Stomach (tissue), 8 donors: ENCODE measurements at regions not wholly inside any gene's neighbourhood (a gene's known extent, or its start where the extent isn't known, plus 50 kb on each side); places are given as distances from the start of the nearest gene placed in this dataset.
A peak's percentile ranks its signal among the peaks of the same experiment; 100 is the strongest.
"Not testable (repeated sequence)": the region's sequence is repeated elsewhere in the genome, so short reads cannot be mapped to it uniquely, and the experiment has no call there.

ENCODE experiments used
- DNase-seq, 2 donors: peaks; one replicate each; pipeline versions ENCODE4 v3.0.0 to v3.0.0-alpha.2; 2013 to 2019
- H3K27ac ChIP-seq, 5 donors: fragments of 200-600 bp in 4 of 5; sonication (generic) in 4 of 5; one replicate each; pipeline ENCODE4 v1.5.1; 2013 to 2019; ENCODE audit warnings: mild to moderate bottlenecking in 1 of 5, moderate library complexity in 1 of 5
- H3K27me3 ChIP-seq, 3 donors: fragments of 200-600 bp; sonication (generic); one replicate each; pipeline ENCODE4 v1.5.1; 2017 to 2019; ENCODE audit warnings: mixed run types in 1 of 3
- H3K36me3 ChIP-seq, 4 donors: fragments of 200-600 bp; sonication (generic); 1 replicate in 3 of 4; 2 replicates in 1 of 4; pipeline ENCODE4 v1.5.1; 2016 to 2019
- H3K4me1 ChIP-seq, 4 donors: fragments of 200-600 bp; sonication (generic); one replicate each; pipeline ENCODE4 v1.5.1; 2016 to 2019
- H3K4me3 ChIP-seq, 4 donors: fragments of 200-600 bp; sonication (generic) in 3 of 4; one replicate each; pipeline ENCODE4 v1.5.1; 2016 to 2019; ENCODE audit warnings: mild to moderate bottlenecking in 1 of 4
- H3K9me3 ChIP-seq, 4 donors: fragments of 200-600 bp; sonication (generic); one replicate each; pipeline ENCODE4 v1.5.1; 2016 to 2019
- EP300 ChIP-seq: sonication (generic); formaldehyde crosslinking; IDR thresholded peaks from one replicate; pipeline ENCODE4 v1.6.1; 2017; ENCODE audit warnings: antibody characterized with exemption
- POLR2A ChIP-seq, 4 donors: fragments of 450-650 bp; IDR thresholded peaks; one replicate each; pipeline ENCODE4 v1.6.1; 2016; ENCODE audit warnings: antibody characterized with exemption in 4 of 4, control low read depth in 2 of 4, mild to moderate bottlenecking in 1 of 4, moderate library complexity in 1 of 4
- POLR2AphosphoS5 ChIP-seq, 3 donors: sonication (generic); formaldehyde crosslinking; IDR thresholded peaks; one replicate each; pipeline ENCODE4 v1.6.1; 2016; ENCODE audit warnings: antibody characterized with exemption in 3 of 3
- WGBS, 5 donors: extraction: QIAGEN DNeasy Blood & Tissue Kit in 3 of 5; methylation state at CpG; one replicate each; pipeline versions ENCODE4 v1.1.5 to v1.1.7; 2013 to 2018; 5-methylcytosine and 5-hydroxymethylcytosine counted together
- intact Hi-C: fragments of 100-400 bp; cut with DNase I; formaldehyde crosslinking; loops from one replicate; pipeline ENCODE4 v1.15.1; 2023; ENCODE audit warnings: low total_unique reads
- TF ChIP-seq, protein P1 (sequence below), 7 experiments: fragments of 450-650 bp in 4 of 7; fragments of 200-600 bp in 3 of 7; sonication (generic) in 3 of 7; IDR thresholded peaks; one replicate each; pipeline ENCODE4 v1.5.1; 2016 to 2019; ENCODE audit warnings: antibody characterized with exemption in 7 of 7, control low read depth in 2 of 7, mild to moderate bottlenecking in 1 of 7
- donor health status: healthy with polysubstance abuse.
- donor health status: Bipolar disorder and iron deficiency.
- donor health status: healthy.

DNA sequence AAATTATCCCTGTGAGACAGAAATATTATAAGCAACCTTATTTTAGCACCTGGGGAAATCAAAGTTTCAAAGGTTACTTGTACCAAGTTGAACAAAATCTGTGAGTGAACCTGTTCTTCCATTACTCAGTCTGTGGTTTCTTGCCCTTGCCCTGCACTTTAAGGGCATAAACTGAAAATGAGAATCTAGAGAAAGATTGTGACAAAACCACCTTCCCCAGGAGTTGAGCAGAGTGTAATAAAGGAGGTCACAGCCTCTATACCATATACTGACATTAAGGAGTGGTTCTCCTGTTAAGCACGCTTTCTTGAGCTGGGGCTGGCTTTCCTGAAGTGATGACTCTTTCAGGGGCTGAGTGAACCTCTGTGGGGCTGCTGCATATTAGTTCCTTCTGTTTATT lies 143.4 kb downstream of the PDCD6IP start:
- no peak for DNase-seq
- intact Hi-C loops = no loop called here
- Histone ChIP-seq H3K27me3 (no peaks in the 10 kb centered on the region), H3K4me3 (no peak overlapping the region), H3K9me3 (no peaks in the 10 kb centered on the region), H3K4me1 (no peaks in the 10 kb centered on the region), H3K27ac (no peak overlapping the region), H3K36me3 (no peaks in the 10 kb centered on the region)
- TF ChIP-seq EP300 (no peak), POLR2AphosphoS5 (IDR thresholded peaks at IDR 0.05) (no peak), POLR2A (IDR thresholded peaks at IDR 0.05) (no peak)
- TF ChIP-seq, protein P1, sequence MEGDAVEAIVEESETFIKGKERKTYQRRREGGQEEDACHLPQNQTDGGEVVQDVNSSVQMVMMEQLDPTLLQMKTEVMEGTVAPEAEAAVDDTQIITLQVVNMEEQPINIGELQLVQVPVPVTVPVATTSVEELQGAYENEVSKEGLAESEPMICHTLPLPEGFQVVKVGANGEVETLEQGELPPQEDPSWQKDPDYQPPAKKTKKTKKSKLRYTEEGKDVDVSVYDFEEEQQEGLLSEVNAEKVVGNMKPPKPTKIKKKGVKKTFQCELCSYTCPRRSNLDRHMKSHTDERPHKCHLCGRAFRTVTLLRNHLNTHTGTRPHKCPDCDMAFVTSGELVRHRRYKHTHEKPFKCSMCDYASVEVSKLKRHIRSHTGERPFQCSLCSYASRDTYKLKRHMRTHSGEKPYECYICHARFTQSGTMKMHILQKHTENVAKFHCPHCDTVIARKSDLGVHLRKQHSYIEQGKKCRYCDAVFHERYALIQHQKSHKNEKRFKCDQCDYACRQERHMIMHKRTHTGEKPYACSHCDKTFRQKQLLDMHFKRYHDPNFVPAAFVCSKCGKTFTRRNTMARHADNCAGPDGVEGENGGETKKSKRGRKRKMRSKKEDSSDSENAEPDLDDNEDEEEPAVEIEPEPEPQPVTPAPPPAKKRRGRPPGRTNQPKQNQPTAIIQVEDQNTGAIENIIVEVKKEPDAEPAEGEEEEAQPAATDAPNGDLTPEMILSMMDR (IDR thresholded peaks at IDR 0.05) = no peak
- WGBS, 5 donors = 72 to 100% (median 90%) methylated on average over 1 of the region's 1 CpG

DNA sequence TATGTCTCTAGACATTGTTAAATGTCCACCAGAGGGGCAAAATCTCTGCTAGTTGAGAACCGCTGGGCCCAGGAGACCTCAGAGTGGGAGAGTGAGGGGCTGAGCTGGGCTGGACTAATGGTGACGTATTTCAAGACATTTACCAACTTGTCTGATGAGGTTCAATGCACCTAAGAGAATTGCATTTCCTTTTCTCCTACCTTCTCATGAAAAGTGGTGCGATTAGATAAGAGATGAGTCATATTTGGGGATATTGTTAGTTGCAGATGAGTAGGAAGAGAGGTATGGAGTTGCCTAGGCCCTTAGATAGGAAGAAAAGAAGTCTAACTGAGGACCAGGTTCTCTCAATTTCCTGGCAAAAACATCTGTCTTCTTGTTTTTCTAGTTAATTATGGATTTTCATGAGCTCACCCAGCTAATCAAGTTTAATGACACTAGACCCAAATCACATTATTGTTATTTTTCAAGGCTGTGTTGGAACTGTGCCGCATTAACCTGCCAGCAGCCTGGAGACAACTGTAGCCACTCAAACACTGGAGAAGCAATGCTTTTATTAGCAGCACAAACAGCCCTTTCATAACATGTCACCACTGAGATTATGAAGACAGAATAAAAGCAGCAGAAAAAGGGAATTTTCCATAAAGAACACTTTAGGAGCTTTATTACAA lies 144.2 kb downstream of the PDCD6IP start:
- Histone ChIP-seq H3K9me3 (no peaks in the 10 kb centered on the region), H3K4me1 (no peaks in the 10 kb centered on the region), H3K27me3 (no peaks in the 10 kb centered on the region), H3K27ac (no peak overlapping the region), H3K36me3 (no peaks in the 10 kb centered on the region), H3K4me3 (no peak overlapping the region)
- WGBS, 5 donors = 77 to 84% (median 81%) methylated on average over 4 of the region's 4 CpGs
- intact Hi-C loops = no loop called here
- no peak for TF ChIP-seq POLR2A (IDR thresholded peaks at IDR 0.05)
- TF ChIP-seq EP300 = no peak
- TF ChIP-seq, protein P1 (IDR thresholded peaks at IDR 0.05) = no peak
- TF ChIP-seq POLR2AphosphoS5 (IDR thresholded peaks at IDR 0.05) = no peak
- DNase-seq = peak in 1 of 2 donors; percentile 47

DNA sequence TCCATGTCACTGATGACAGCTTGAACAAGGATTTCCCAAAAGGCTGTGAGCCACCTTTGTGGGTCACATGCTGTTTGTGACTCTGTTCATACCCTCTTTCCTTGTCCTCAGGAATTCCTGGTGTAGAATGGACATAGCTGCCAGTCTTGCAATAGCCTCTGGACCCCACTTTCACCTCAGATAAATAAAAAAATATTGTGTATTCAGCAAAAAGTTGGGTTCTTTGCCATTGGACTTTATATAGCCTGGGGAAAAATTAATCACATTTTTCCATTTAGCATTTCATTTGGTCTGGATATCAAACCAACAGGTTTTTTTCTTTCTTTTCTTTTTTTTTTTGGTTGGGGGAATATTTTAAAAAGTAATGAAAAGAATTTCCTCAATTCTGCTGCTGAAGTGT lies 144.8 kb downstream of the PDCD6IP start:
- Histone ChIP-seq H3K27ac (no peak overlapping the region), H3K4me1 (no peaks in the 10 kb centered on the region), H3K9me3 (no peaks in the 10 kb centered on the region), H3K4me3 (no peak overlapping the region), H3K36me3 (no peaks in the 10 kb centered on the region), H3K27me3 (no peaks in the 10 kb centered on the region)
- intact Hi-C loops = no loop called here
- DNase-seq = no peak
- TF ChIP-seq POLR2A (IDR thresholded peaks at IDR 0.05) (no peak), EP300 (no peak), POLR2AphosphoS5 (IDR thresholded peaks at IDR 0.05) (no peak)
- TF ChIP-seq, protein P1 (IDR thresholded peaks at IDR 0.05) = no peak

DNA sequence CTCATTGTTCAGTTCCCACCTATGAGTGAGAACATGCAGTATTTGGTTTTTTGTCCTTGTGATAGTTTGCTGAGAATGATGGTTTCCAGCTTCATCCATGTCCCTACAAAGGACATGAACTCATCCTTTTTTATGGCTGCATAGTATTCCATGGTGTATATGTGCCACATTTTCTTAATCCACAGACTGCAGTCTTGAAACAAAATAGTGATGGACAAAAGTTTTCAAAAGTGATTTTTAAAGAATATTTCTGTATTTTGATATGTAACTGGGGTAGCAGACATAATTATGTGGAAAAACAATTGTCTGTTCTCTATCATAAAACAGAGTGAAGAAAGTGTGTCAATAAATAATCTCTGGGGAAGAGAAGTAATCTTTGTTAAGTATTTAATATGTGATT lies 148.2 kb downstream of the PDCD6IP start:
- H3K4me1 ChIP-seq, H3K9me3 ChIP-seq, DNase-seq, H3K27me3 ChIP-seq, intact Hi-C loops, H3K27ac ChIP-seq, H3K36me3 ChIP-seq, H3K4me3 ChIP-seq: not testable (repeated sequence)

DNA sequence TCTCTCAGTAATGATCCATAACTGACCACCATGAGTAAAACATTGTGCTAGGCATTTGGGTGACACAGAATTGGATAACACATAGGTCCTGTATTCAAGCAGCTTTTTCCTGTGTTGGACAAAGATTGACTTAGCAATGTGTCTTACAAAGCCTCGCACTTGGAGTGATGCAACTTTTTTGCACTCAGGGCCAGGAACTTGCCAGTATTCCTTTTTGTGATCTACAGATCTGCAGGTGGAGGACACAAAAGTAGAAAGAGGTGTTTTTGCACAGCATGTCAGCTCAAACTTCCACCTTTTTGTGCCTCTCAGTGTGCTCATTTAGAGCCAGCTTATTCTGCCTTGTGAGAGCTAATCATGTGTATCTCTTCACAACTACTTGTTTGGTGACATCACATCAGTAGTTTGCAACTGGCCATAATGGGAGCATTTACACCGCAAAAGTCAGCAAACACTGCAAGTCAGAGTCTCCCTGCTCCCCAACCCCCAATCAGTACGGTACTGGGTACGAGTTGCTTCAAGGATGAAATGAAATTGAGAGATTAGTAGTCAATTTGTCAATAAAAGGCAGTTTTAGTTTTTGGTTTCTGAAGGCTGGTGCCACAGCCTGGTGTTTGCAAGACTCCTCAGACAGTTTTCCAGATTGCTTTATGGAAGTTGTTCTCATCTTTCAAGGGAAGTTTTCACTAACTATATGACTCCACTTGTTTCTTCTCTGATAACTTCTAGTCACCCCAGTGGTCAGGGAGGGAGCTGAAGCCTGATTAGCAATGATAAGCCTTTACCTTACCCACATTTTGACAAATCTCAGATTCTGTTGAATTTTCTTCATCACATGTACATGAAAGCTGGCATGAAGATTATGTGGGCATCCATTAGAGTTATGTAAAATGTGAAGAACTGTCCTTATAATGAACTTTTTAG lies 149.1 kb downstream of the PDCD6IP start:
- Histone ChIP-seq H3K9me3 (no peaks in the 10 kb centered on the region), H3K4me1 (no peaks in the 10 kb centered on the region), H3K36me3 (no peaks in the 10 kb centered on the region), H3K27me3 (peaks cover 0 to 5% (median 0%) of the 10 kb centered on the region in 3 donors), H3K4me3 (no peak overlapping the region), H3K27ac (no peak overlapping the region)
- no peak for TF ChIP-seq POLR2AphosphoS5 (IDR thresholded peaks at IDR 0.05)
- TF ChIP-seq POLR2A (IDR thresholded peaks at IDR 0.05) = no peak
- no peak for TF ChIP-seq EP300
- TF ChIP-seq, protein P1 (IDR thresholded peaks at IDR 0.05) = no peak
- DNase-seq = no peak
- 65 to 77% (median 71%) methylated on average over 4 of the region's 4 CpGs for WGBS, 5 donors
- intact Hi-C loops = no loop called here
